Suppressor macrophage (primary cell): ENCODE measurements at regions not wholly inside any gene's neighbourhood (a gene's known extent, or its start where the extent isn't known, plus 50 kb on each side); places are given as distances from the start of the nearest gene placed in this dataset.
A peak's percentile ranks its signal among the peaks of the same experiment; 100 is the strongest.

Source experiments
- DNase-seq, 4 experiments: peaks; one replicate each; pipeline ENCODE4 v3.0.0-alpha.2; 2020 to 2022

DNA sequence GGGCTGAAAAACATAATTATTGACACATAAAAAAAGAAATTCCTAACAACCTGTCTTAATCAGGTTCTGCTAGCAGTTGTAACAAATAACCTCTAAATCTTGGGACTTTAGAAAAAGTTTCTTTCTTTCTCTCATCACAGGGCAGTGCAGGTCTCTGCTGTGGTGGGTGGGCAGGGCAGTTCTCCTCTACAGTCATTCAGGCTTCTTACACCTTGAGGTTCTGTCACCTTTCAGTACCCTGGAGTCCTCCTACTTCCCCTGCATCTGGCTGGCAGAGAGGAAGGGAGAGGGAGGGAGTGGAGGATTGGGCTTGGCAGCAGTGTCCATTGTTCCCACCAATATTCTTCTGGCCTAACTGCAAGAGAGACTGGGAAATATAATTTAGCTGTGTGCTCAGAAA lies 112.2 kb upstream of the ANKRD55 start:
- DNase-seq: no peak

GRCh38 chr5:56344594-56344993 lies 111.5 kb upstream of the ANKRD55 start:
- DNase-seq: no peak

- DNase-seq: no peak
These were observed 110.9 kb upstream of the ANKRD55 start for GRCh38 chr5:56343988-56344387.

- no peak for DNase-seq
These were observed 109.5 kb upstream of the ANKRD55 start for GRCh38 chr5:56342616-56343015.

- DNase-seq: no peak
These were observed 107.3 kb upstream of the ANKRD55 start for GRCh38 chr5:56340196-56340980.

DNA sequence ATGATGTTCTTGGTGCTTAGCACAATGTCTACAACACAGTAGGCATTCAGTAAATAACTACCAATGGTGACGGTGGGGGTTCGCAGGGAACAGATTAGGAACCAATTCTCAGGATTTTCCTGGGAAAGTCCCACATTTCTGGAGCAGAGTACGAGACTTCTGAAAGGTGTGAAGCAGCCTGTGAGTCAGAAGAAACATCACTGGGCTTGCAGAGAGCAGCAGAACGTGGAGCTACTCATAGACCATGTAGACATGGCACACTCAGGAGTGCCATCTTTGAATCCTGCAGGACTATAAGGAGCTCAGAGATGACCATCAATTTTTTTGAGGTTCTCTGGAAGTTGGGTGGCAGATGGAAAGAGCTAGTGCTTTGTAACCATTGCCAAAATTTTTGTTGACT lies 106.6 kb upstream of the ANKRD55 start:
- DNase-seq: no peak

GRCh38 chr5:56337715-56338319 lies 104.7 kb upstream of the ANKRD55 start:
- no peak for DNase-seq

GRCh38 chr5:56335212-56335611 lies 102.1 kb upstream of the ANKRD55 start:
- no peak for DNase-seq

DNA sequence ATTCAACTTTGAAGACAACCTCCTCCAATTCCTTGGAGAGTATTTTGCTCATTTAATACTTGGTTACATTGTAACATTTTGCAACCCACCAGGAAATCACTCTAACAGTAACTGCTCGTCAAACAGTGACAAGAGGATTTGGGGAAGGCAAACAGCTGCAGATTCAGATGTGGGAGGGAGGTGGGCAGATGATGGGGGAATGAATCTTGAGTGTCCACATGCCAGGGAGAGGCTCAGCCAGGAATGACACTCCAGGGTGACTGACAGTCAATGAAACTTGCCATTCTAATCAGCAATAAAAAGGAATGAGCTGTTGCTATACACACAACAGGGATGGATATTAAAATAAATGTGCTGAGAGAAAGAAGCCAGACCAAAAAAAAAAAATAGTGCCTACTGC lies 97.7 kb upstream of the ANKRD55 start:
- DNase-seq: peak; percentile 32 to 58 (median 50)

GRCh38 chr5:56330167-56330566 lies 97.0 kb upstream of the ANKRD55 start:
- DNase-seq: no peak

DNA sequence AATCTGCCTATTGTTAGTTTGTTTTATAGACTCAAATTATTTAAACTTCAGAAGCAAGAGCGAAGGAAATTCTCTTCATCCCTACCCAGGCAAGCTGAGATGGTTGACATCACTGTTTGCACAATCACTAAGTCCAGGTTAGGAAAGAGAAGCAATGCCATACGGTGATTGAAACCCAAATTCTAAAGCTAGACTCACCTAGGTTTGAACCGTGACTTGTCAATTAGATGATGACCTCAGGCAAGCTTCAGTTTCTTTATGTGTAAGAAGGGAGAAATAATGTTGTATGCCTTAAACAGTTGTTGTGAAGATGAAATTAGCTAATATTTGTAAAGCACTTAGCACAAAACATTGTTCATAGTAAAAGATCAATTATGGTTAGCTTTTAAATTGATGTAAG lies 96.5 kb upstream of the ANKRD55 start:
- no peak for DNase-seq

DNA sequence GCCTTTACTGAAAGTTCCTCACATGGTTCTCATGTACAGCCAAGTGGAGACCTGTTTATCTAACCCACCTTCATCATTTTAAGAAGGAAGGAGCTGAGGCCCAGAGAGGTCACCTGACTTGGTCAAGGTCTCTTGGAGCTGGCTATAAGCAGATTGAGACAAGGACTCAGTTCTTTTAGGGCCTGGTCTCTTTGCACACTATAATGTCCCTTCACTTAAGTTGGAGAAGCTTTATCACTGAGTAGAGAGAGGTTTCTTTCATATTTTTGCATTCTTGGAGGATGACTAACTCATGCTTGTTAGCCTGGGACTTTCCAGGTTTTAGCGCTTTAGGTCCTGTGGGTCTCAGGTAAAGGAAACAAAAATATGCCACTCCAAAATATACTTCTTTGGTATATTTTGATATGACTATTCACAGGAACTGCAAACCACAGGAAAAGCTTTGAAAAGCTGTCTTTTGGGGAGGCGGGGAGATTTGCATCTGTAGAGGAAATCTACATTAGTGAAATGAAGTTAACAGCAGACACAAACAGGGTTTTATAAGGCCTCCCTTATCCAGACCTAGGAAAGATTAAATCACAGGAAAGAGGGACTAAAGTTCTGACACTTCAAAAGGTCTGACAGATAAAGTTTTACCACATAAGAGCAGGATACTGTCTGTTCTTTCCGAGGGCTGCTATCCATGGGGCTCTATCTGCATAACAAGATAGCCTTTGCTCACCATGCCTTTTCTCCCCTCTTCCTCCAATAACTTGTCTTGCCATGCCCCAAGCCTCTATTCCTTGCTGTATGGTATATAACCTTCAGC lies 95.8 kb upstream of the ANKRD55 start:
- DNase-seq: no peak

DNA sequence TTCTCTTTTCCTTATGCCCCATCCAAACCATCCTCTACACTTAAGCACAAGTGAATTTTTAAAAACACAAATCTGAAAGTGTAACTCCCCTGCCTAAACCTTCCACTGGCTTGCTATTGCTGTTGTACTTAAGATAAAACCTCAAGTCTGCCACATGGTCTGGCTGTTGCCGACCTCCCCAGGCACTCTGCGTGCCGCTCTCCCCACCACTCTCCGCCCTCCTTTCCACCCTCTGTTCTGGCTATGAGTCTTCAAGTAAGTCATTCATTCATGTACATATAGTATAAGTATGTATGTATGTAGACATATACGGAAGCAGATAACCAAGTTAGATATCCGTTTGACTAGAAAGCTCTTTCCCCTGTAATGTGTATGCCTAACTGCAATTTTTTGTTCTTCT lies 94.7 kb upstream of the ANKRD55 start:
- DNase-seq: peak in 1 of 4 experiments; percentile 10

DNA sequence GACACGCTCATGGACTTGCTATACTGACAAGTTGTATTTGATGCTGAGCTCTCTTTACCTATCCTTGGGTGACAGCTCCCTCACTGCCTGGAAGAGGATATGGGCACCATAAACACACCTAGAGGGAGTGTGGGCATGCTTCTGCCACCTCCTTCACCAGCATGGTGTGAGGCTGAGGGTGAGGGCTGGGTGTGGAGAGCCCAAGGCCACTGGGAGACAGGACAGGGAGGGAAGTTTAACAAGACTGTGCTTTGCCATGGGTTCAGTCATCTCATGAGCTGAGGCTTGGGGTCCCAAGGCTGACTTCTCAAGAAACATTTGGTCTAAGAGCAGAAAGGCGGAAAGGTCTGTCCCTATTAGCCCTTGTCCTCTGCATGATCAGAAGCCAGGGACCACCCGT lies 93.6 kb upstream of the ANKRD55 start:
- DNase-seq: no peak

DNA sequence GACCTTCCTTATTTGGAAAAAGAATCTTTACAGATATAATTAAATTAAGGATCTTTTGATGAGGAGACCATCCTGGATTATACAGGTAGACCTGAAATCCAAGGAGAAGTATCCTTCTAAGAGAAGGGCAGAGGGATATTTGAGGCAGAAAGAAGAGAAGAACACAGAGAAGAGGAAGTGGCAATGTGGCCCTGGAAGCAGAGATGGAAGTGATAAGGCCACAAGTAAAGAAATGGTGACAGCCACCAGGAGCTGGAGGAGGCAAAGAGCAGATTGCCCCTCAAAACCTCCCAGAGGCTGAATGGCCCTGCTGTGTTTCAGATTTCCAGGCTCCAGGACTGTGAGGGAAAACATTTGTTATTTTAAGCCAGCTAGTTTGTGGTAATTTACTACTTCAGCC lies 93.0 kb upstream of the ANKRD55 start:
- DNase-seq: no peak

DNA sequence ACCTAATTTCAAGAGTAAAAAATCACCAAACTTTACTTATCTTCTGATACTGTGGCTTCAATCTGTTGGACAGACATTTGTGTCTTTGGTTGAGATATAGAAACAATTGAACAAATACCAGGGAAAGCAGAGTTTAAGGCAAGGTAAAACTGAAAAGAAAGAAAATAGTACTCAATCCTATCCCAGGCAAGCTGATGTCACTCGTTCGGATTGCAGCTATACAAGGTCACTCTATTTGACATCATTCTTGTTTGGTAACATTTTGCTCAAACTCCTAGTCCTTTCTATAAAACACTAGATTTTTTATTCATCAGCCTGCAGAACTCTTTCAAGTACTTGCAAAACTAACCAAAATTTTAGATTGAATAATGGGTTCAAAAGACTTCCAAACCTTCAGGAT lies 91.9 kb upstream of the ANKRD55 start:
- no peak for DNase-seq

DNA sequence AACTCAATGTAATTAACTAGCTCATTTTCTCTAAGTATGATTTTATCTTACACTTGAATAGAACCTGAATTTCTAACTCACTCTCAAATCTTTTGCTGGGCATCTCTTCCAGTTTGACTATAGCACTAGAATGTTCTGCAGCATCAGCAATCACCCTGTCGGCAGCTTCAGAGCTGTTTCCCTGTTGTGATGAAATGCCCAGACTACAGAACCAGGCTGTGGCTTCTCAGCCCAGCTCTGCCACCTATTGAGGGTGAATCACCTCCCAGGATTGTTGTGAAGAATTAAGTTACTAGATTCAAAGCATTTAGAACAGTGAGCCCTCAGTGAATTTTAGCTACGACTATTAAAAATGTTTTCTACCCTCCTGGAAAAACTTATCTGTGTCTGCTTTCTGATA lies 90.4 kb upstream of the ANKRD55 start:
- DNase-seq: peak in 3 of 4 experiments; percentile 41 to 50 (median 41)

DNA sequence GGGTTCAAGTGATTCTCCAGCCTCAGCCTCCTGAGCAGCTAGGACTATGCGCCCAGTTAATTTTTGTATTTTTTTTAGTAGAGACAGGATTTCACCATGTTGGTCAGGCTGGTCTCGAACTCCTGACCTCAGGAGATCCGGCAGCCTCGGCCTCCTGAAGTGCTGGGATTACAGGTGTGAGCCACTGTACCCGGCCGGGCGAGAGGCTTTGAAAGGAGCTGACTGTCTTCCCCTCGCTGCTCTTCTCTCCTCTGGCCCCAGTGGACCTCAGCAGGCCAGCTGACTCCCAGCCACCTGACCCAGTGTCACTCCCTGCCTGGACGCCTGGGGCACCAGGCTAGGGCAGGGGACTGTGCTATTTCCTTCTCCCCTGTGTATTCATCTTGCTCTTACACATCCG lies 89.5 kb upstream of the ANKRD55 start:
- no peak for DNase-seq

- DNase-seq: peak in 2 of 4 experiments; percentile 10
These were observed 88.2 kb upstream of the ANKRD55 start for GRCh38 chr5:56321236-56321881.

DNA sequence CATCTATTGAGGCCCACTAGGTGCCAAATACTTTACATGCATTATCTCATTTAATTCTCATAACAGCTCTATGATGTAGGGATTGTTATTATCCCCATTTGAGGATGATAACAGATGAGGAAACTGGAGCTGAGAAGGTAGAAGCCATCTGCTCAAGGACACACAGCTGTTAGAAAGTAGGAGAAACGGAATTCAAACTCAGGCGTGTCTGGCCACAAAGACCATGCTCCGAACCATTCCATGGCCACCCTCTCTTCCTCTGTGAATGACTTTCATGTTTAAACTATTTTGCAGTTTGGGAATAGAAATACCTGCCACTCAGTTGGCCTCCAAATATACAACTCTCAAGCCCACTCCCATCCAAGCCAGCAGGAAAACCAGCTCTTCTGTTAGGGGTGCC lies 87.6 kb upstream of the ANKRD55 start:
- DNase-seq: no peak

- peak in 3 of 4 experiments; percentile 22 to 45 (median 43) for DNase-seq
These were observed 86.5 kb upstream of the ANKRD55 start for GRCh38 chr5:56319526-56320181.

GRCh38 chr5:56317923-56318561 lies 84.9 kb upstream of the ANKRD55 start:
- no peak for DNase-seq
